ENCODE measurements at regions not wholly inside any gene's neighbourhood (a gene's known extent, or its start where the extent isn't known, plus 50 kb on each side); places are given as distances from the start of the nearest gene placed in this dataset.
"Not testable (repeated sequence)": the region's sequence is repeated elsewhere in the genome, so short reads cannot be mapped to it uniquely, and the experiment has no call there.

DNA sequence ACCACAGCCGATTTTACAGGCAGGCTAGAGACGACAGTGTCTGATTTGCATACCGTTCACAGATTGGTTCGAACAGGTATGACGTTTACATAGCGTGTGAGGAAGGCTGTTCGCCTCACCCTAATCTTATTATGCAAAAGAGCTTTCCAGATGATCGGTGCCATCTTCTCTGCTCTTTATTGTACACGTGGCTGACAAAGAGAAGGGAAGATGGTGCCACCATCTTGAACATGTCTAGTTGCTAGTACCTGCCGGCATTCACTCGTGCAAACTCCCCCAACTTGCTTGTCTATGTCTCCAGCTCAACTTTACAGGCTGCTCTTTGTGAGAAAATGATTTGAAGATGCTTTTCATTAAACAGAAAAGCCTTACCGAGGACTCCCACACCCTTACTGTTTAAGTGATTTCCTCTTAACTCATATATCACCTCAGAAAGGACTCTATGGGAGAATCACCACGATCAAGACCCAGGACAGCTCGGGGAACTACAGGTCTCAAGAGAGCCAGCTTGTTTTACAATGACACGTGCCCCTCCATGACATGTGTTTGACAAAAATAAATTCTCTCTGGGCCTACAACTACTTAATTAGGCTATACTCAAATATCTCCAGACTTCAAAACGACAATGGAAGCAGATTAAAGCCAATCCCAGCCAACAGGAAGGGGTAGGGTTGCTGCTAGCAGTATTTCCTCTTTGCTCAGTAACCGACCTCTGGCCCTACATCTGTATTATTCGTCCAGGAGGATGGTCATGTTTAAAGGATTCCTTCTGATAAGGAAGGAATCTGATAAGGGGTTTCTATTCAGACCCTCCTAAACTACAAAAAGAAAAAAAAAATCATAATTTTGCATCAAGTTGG lies 480.6 kb downstream of the TMEM114 start:
- peak; percentile 74 to 83 for DNase-seq

DNA sequence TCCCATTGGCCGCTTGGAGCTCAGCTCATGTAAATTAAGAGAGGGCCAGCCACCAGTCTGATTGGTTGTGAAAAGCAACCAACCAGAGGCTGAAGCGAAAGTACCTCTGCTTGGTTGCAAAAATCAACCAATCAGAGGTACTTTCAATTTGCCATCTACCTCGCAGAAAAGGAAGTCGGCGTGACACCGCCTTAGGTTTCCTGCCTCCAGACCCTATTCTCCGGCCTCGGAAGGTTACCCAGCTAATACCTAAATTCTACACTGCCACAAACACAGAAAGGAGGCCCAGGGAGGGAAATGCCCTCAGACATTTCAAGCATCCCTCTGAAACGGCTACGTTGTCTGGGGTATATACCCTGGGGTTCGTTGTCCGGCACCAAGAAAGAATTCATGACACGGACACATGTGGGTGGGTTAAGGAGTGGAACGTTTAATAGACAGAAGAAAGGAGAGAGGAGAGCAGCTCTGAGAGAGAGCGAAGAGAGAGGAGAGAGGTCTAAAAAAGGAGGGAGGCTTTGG lies 481.3 kb downstream of the TMEM114 start:
- peak; percentile 45 to 46 for DNase-seq

DNA sequence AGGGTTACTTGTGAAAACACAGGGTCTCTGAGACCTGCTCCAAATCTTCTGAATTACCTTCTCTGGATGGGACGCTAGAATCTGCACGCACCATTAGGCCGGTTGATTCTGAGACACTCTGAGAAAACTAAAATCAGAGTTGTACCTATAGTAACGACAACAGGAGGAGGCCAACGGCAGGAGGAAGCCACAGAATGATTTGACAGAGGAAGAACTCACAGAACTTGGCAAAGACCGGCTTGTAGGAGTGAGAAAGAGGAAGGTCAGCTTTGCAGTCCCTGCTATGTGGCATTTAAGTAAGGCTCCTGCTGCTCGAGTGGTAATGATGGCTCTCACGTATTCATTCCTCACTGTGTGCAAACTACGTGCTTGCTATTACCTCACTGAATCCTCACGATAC lies 483.0 kb downstream of the TMEM114 start:
- no peak for DNase-seq

DNA sequence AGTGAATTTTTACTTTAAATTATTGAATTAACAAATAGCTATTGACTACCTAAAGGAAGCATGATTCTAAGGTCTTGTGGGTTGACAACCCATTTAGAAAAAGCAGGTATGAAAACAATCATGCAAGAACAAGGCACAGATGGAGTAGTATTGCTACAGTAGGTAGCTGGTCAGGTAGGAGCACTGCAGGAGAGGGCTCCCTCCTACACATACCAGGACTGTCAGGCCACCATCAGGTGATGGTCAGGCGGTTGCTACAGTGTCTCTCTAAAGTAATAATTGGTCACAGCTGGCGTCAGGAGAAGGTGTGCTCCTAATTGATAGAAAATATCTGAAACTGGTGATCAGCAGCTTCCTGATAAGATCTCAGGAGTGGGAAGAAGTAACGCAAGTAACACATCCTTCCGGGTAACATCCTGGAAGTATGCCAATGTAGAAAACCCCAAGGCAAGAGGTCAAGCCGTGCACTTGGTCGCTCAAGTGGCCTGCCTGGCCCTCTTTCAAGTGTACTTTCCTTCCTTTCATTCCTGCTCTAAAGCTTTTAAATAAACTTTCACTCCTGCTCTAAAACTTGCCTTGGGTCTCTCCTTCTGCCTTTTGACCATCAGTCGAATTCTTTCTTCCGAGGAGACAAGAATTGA lies 486.5 kb downstream of the TMEM114 start:
- no peak for DNase-seq

DNA sequence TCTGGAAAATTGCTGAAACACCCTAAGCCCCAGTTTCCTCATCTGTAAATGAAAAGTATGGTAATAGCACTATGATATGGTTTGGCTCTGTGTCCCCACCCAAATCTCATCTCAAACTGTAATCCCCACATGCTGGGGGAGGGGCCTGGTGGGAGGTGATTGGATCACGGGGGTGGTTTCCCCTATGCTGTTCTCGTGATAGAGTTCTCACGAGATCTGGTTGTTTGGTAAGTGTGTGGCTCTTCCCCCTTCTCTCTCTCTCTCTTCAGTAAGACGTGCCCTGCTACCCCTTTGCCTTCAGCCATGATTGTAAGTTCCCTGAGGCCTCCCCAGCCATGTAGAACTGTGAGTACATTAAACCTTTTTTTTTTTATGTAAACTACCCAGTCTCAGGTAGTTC lies 490.7 kb downstream of the TMEM114 start:
- DNase-seq: no peak

DNA sequence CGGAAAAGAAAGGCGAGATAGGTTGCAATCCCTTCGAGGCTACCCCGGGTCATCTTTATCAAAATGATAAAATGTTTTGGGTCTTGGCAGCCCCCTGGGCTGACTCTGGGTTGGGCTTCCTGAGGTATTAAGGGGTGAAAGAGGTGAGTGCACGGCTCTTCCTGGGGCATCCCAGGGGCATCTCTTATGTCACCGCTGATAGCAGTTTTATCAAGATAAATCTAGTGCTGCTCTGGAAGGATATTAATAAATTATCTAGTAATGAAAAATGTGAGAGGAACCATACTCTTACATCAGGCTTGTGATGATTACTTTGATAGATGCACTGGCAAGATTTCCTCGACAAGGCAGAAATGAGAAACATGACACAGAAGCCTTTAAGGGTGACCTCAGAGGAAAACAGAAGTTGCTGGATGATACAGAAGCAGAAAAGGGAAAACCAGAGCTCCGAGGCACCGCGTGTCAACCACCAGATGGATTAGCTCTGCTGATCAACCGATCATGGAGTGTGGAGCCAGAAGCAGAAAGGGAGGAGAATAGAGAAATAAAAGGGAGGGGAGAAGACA lies 491.3 kb downstream of the TMEM114 start:
- DNase-seq: no peak

DNA sequence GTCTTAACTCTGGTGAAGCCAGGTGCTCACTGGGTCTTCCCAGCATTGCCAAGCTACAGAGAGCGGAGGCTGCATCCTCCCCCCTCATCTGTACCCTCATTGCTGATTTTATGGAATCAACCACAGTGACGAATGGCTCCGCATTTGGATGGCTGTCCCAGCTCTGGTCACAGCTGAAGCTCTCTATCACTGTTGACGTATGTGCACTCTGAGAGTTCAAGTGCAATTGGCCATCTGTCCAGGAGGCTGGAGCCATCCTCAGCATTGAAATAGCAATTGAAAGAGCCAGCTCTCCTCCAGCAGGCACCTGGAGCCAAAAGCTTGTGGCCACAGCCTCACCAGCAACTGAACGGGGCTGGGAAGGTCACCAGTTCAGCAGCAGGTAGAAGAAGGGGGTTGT lies 494.1 kb downstream of the TMEM114 start:
- no peak for DNase-seq

DNA sequence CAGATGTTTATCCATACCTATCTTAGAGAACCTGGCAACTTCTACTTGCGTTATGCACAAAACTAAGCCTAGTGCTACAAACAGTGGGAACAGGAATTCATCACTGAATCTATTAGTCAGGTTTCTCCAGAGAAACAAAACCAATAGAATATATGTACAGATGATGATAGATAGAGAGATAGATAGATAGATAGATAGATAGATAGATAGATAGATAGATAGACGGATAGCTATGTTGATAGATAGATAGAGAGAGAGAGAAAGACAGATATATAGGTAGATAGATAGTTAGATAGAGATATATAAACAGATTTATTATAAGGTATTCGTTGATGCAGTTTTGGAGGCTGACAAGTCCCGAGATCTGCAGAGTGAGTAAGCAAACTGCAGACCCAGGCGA lies 495.6 kb downstream of the TMEM114 start:
- no peak for DNase-seq

DNA sequence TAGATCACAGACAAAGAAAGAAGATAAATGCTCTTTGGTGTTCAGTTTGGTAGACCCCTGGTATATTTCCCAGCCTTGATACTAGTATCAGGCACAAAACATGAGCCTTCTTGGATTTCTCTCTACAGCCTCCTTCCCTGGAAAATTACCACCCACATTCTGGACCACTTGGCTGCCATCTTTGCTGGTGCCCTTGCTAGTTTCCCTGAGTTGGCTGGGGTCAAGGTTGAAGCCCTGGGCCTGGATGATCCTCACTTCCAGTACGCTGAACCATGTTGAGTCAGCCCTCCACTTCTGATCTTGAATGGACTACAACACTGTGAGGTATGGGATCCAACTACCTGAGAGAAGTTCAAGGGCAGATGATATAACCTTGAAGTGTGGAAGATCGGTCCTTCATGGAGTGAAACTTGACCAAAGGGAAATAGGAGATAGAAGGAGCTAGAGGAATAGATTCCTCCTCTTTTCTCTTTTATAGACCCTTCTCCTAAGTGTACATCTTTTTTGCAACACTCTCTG lies 501.4 kb downstream of the TMEM114 start:
- DNase-seq: no peak

DNA sequence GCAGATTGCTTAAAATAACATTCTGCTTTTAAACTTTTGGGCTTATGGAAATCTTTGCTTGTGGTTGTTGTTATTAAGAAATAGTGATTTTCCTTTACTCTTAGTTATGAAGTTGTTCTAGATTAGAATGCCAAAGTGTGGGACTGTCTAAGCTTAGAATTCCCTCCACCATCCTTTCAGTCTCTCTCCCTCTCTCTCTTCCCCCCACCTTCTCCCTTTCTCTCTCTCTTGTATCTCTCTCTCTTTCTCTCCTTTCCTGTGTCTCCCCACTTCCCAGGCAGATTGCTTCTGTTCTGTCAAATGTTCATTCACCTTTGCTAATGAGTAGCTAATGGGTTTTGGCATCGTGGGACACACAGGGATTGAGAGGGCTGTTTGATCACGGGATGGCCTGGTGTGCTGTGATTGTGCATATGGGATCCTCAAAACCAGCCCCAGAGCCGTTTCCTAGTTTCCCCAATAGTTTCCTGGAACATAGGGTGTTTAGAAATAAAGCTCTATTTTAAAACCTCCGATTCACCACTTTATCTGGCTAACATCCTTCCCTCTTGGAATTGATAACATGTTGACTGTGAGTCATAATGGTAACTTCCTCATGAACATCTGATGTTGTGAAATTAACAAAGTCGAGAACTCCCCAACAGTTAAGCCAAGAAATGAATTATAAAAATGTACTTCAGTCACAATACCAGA lies 502.6 kb downstream of the TMEM114 start:
- DNase-seq: no peak

DNA sequence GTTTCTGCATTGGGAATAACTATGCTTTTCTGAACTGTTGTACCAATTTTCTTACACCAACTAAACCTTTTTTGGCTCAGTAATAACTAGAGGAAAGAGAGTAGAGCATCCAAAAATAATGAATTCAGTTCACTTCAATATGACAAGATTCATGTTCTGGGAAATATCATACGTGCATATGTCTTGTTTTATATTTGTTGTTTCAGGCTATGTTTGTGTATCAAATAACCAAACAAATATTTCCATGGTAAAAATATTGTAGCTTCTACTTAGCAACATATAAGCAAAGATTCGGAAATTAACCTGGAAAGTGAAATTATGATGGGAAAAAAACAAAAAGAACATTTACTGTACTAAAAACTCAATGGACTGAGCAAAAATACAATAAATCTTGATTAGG lies 503.2 kb downstream of the TMEM114 start:
- no peak for DNase-seq

DNA sequence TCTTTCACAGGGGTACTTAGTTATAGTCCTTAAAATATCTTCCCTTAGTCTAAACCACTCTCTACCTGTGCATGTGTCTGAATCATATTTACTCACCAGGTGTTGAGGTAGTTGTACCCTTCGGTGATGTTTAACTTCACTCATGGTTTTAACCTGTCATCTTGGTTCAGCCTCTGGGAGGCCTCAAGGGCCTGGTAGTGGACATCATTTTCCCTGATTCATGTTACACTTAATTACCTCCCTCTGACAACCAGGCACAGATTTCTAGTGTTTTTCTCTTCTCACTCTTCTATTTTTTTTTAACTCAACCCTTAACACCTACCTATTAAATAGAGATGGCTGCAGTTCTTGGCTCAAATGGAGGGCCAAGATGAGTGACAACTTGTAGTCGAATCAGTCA lies 505.4 kb downstream of the TMEM114 start:
- no peak for DNase-seq

DNA sequence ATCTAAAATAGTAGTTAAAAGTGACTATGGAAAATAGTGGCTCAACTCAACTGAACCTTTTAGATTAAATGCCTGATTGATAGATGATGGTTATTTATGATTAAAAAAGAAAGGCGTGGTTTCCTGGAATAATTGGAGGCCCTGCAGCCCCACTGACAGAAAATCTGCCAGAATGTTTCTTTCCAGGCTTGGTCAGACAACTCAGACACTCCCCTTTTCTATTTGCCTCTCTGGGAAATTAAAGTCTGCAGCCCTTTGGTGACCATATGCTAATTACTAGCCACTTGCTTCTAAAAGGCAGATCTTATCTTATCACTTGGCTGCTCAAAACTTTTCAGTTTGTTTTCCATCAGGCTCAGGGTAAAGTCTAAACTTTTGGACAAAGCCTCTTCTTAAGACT lies 506.0 kb downstream of the TMEM114 start:
- no peak for DNase-seq

DNA sequence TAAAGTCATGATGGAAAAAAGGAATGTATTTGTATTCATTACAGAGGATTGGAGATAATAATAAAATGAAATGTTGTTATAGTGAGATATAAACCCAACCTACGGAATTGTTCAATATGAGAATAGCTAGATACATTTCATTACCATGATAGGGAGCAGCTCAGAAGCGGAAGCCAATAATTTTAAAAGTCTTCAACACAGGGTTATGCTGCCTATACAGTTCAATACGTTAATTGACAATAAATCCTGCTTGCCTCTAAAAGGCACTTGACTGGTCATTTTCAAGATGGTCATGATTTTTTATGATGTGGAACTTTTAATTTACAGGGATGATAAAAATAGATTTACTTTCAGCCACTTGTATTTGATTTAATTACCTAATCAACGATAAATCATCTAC lies 506.8 kb downstream of the TMEM114 start:
- no peak for DNase-seq

DNA sequence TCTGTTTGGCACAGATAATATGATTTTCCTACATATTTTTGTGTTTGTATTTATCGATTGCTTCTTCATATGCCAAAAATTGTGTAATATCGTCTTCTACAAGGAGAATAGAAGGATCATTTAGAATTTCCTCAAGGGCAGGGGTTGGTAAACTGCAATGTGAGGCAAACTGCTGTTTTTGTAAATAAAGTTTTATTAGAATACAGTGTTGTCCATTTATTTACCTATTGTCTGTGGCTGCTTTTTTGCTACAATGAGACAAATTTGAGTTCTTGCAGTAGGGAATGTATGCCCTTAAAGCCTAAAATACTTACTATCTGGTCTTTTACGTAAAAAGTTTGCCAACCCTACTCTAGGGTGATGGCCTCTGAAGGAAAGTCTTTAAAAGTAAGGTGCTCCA lies 509.5 kb downstream of the TMEM114 start:
- no peak for DNase-seq

DNA sequence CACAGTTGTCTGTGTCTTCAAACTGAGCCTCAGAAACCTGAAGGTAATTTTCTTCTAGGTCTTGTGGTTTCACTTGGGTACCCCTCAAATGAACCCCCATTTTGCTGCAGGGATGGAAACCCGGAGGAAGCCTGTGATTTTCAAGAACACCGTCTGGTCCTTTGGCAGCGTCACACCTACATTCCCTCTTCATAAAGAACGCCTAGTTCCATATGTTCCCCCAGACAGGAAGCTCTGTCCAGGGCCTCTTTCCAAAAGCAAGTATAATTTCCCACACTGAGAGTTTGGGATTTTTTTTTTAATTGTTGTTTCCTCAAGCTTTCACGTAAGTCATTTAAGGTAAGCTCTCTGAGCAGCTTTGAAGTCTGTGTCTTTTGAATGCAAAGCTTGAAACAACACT lies 515.0 kb downstream of the TMEM114 start:
- DNase-seq: no peak

DNA sequence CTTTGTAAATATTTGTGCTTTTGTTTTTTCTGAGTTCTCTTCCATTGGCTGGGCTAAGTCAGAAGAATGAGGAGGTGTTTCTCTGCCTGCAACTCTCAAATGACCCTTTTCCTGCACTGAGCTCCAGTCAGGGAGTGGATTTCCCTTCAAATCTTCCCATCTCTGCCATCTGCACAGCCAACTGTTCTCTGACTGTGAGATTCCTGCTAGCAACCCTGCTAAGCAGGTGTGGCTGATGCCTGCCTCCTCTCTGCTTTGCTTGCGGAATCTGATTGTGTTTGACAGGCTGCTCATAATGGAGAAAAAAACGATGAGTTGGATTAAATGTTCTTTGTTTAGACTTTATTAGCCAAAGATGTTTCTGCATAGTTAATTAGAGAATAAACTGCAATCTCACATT lies 519.8 kb downstream of the TMEM114 start:
- DNase-seq: no peak

DNA sequence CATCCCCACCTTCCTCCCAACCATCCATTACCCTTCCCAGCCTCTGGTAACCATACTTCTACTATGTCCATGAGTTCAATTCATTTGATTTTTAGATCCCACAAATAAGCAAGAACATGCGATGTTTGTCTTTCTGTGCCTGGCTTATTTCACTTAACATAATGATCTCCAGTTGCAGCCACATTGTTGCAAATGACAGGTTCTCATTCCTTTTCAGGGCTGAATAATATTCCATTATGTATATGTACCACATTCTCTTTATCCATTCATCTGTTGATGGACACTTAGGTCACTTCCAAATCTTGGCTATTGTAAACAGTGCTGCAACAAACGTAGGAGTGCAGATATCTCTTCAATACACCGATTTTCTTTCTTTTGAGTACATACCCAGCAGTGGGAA lies 522.1 kb downstream of the TMEM114 start:
- DNase-seq: not testable (repeated sequence)

DNA sequence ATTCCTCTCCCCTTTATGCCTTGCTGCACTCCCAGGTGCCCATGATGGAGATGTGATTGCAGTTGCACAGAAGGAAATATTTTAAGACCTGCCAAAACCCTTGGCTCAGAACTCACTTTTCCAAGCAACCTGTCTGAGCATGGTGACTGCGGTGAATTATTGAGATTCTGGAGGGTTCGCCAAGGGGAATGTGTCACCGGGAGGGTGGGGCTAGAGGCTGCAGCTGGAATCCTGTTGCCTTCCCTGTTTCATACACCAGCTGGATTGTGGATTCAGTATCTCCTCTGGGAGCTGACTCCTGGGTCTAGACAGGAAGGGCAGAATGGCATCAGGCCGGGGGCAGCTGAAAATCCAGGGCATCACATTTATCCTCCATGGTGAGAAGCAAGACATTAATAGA lies 527.2 kb downstream of the TMEM114 start:
- no peak for DNase-seq

DNA sequence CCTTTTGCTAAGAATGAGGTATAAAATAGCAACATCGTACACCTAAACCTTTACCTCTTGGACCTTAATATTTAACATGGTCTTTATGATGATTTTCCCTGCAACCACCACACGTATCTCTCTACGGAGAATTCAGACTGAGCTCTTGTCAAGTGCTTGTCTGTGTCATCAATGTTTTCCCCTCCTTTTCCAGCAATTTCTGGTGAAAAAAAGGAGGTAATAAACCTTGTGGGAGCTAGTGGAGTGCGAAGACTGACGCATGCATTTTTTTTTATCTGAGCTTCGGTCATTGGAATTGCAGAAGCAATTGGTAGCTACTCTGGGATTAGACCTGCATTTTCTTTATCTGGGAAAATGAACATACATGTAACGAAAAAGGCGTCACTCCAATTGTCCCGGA lies 527.6 kb downstream of the TMEM114 start:
- no peak for DNase-seq

DNA sequence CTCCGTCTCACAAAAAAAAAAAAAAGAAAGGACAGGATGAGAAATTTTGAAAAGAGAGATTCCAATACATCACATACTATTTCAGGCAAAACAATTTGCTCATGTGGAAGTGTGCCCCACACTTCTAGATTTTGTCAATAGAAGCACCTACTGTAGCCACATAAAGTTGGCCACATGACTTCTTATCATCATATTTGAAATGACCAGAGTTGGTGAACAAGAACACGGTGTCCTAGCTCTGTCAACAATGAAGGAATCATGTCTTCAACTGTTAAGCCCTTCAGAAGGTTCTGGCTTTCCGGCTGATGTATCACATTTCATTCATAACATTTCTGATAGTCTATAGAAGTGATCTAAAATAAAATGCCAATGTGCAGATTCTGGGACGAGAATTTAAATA lies 534.5 kb downstream of the TMEM114 start:
- DNase-seq: no peak

DNA sequence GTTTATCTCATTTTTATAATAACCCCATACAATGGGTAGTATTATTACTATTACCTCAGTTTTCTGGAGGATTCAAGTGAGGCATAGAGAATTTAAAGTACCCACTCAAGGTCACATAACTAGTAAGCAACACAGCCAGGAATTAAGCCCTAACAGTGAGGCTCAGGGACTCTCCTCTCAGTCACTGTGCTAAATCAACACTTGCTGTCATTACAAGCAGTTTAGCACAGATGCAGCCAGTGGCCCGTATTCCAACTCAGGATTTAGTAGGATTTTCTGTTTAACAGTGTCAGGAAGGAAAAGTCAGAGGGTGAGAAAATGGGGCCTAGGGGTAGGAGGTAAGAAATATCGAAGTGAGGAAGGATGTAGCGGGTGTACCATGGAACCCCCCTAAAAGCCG lies 536.9 kb downstream of the TMEM114 start:
- no peak for DNase-seq

DNA sequence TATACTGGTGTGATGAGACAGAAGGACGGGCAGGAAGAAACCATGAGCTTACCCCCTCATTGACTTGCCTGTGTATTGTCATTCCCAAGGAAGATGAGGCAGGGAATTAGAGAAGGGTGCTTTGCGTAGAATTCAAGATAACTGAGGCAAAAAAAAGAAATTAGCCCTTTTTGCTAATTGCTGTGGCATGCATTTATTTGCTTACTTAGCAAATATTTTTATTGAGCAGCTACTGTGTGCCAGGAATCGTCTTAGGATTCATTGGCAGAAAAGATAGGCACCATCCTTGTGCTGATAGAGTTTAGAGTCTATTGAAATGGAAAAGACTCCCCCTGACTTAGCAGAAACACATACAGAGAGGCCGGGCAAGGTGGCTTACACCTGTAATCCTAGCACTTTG lies 541.9 kb downstream of the TMEM114 start:
- DNase-seq: no peak
